Panc1 (cell line): ENCODE measurements at regions not wholly inside any gene's neighbourhood (a gene's known extent, or its start where the extent isn't known, plus 50 kb on each side); places are given as distances from the start of the nearest gene placed in this dataset.
"Not testable (repeated sequence)": the region's sequence is repeated elsewhere in the genome, so short reads cannot be mapped to it uniquely, and the experiment has no call there.

Source experiments
- CTCF ChIP-seq: fragments of 450-650 bp; IDR thresholded peaks from 2 replicates; pipeline ENCODE4 v1.5.1; 2017; ENCODE audit warnings: mild to moderate bottlenecking
- TCF7L2 ChIP-seq: IDR thresholded peaks from 2 replicates; pipeline ENCODE4 v1.6.1; 2011; ENCODE audit warnings: mild to moderate bottlenecking, low read depth, low read length, inconsistent platforms

DNA sequence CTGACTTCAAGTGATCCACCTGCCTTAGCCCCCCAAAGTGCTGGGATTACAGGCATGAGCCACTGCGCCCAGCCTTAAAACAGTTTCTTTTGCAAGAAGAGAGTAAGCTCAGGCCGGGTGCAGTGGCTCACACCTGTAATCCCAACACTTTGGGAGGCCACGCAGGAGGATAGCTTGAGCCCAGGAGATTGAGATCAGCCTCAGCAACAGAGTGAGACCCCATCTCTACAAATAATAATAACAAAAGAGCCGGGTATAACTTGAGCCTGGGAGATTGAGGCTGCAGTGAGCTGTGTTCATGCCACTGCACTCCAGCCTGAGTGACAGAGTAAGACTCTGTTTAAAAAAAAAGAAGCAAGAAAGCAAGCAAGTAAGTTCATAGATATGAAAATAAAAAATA is 482.9 kb downstream of the FAT4 start:
- not testable (repeated sequence) for TF ChIP-seq TCF7L2, CTCF
